HepG2 (cell line): ENCODE measurements at regions not wholly inside any gene's neighbourhood (a gene's known extent, or its start where the extent isn't known, plus 50 kb on each side); places are given as distances from the start of the nearest gene placed in this dataset.

Experiments
- ARNTL ChIP-seq: sonication (generic); formaldehyde crosslinking; IDR thresholded peaks from 2 replicates; pipeline ENCODE4 v1.4.0; 2020; ENCODE audit warnings: mild to moderate bottlenecking, missing genetic modification reagents
- CBX1 ChIP-seq: IDR thresholded peaks from one replicate; pipeline ENCODE4 v1.6.1; 2016; ENCODE audit warnings: antibody characterized with exemption, low read depth
- CREB1 ChIP-seq, 2 experiments: fragments of 450-650 bp in 1 of 2; IDR thresholded peaks; 2 replicates each; pipeline ENCODE4 v1.6.1; 2016 to 2017; ENCODE audit warnings: control low read depth in 1 of 2, mild to moderate bottlenecking in 1 of 2, missing compliant biosample characterization in 1 of 2, missing genetic modification characterization in 1 of 2
- DMAP1 ChIP-seq: IDR thresholded peaks from 2 replicates; pipeline ENCODE4 v1.6.1; 2016
- EHMT2 ChIP-seq: fragments of 200-600 bp; sonication (generic); IDR thresholded peaks from 2 replicates; pipeline ENCODE4 v1.7.0; 2017; ENCODE audit warnings: antibody characterized with exemption, low read depth, low read length, borderline replicate concordance
- ETV6 ChIP-seq: sonication (generic); formaldehyde crosslinking; conservative IDR thresholded peaks from 2 replicates; pipeline ENCODE4 v1.4.0; 2020; ENCODE audit warnings: missing genetic modification reagents
- RBFOX2 ChIP-seq: fragments of 200-400 bp; formaldehyde crosslinking; IDR thresholded peaks from 2 replicates; pipeline ENCODE4 v1.6.1; 2017; ENCODE audit warnings: low read depth, mild to moderate bottlenecking, low read length
- RFX5 ChIP-seq: IDR thresholded peaks from 2 replicates; pipeline ENCODE4 v1.6.1; 2011; ENCODE audit warnings: low read depth, low read length, improper control_type of control experiment
- SMYD3 ChIP-seq: sonication (generic); formaldehyde crosslinking; IDR thresholded peaks from 2 replicates; pipeline ENCODE4 v1.8.1; 2023; ENCODE audit warnings: mild to moderate bottlenecking, missing genetic modification reagents
- ZBTB8A ChIP-seq: sonication (generic); formaldehyde crosslinking; IDR thresholded peaks from 2 replicates; pipeline ENCODE4 v1.4.0; 2020; ENCODE audit warnings: mild to moderate bottlenecking, low read depth, missing genetic modification reagents, borderline replicate concordance
- ZNF382 ChIP-seq: sonication (generic); formaldehyde crosslinking; IDR thresholded peaks from 2 replicates; pipeline ENCODE4 v1.5.0; 2020; ENCODE audit warnings: missing genetic modification reagents, mild to moderate bottlenecking, borderline replicate concordance
- ZNF557 ChIP-seq: sonication (generic); formaldehyde crosslinking; IDR thresholded peaks from 2 replicates; pipeline ENCODE4 v1.4.0; 2020; ENCODE audit warnings: missing genetic modification reagents
- ZNF577 ChIP-seq: sonication (generic); formaldehyde crosslinking; IDR thresholded peaks from 2 replicates; pipeline ENCODE4 v1.4.0; 2020; ENCODE audit warnings: mild to moderate bottlenecking, low read depth, missing genetic modification reagents, borderline replicate concordance
- ZNF782 ChIP-seq: sonication (generic); formaldehyde crosslinking; IDR thresholded peaks from 2 replicates; pipeline ENCODE4 v1.4.0; 2020; ENCODE audit warnings: missing genetic modification reagents, mild to moderate bottlenecking, borderline replicate concordance
- TF ChIP-seq, protein P1 (sequence below): sonication (generic); formaldehyde crosslinking; IDR thresholded peaks from 2 replicates; pipeline ENCODE4 v1.5.1; 2020; ENCODE audit warnings: mild to moderate bottlenecking, missing genetic modification reagents, moderate library complexity
- TF ChIP-seq, protein P2 (sequence below): IDR thresholded peaks from 2 replicates; pipeline ENCODE4 v1.6.1; 2016; ENCODE audit warnings: missing biosample characterization, missing genetic modification reagents, low read depth
- TF ChIP-seq, protein P3 (sequence below): sonication (generic); formaldehyde crosslinking; IDR thresholded peaks from 2 replicates; pipeline ENCODE4 v1.4.0; 2020; ENCODE audit warnings: mild to moderate bottlenecking, missing genetic modification reagents
- TF ChIP-seq, protein P4 (sequence below): sonication (generic); formaldehyde crosslinking; IDR thresholded peaks from 2 replicates; pipeline ENCODE4 v1.4.0; 2020; ENCODE audit warnings: missing genetic modification reagents
- TF ChIP-seq, protein P5 (sequence below): sonication (generic); formaldehyde crosslinking; IDR thresholded peaks from 2 replicates; pipeline ENCODE4 v1.4.0; 2020; ENCODE audit warnings: missing genetic modification reagents, borderline replicate concordance

DNA sequence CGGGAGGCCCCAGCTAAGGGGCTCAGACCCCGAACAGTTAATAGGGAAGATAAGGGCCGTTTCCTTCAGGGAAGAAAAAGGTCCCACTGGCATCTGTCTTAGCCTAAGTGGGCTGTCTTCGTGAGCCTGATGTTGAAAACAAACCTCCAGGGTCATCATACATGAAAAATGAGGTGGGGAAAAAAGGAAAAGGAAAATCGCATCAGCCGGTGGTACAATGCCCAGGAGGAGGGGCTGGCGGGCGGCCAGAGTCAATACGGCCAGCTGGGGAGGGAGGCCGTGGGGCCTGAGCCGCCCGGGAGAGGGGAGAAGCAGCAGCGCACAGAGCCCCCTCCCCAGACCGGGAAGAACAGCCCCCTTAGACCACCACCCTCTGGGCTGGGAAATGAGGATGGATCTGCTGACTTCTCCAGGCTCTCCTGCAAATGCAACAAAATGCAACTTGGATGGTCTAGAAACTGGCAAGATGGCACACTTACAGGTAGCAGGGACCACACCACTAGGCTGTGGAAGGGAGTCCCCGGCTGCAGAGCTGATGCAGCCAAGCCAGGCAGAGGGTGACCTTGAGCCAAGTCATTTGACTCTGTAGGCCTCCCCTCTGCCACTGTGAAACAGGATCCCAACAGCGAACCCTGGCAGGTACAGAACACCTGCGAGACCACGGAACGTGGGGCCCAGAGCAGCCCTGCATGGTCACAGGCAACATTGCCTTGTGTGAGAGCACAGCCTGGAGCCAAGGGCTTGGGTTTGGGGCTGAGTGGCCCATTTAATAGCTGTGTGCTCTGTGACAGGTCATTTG lies 448.5 kb downstream of the SOX9 start (continued):
- TF ChIP-seq ZNF382 (CRISPR knock-in tag) (no peak), ZNF557 (CRISPR knock-in tag) (no peak), ARNTL (no peak), CBX1 (no peak), RBFOX2 (no peak), ZNF782 (CRISPR knock-in tag) (no peak), ZBTB8A (no peak), SMYD3 (CRISPR knock-in tag) (no peak), EHMT2 (no peak), ZNF577 (CRISPR knock-in tag) (no peak), RFX5 (no peak), ETV6 (CRISPR knock-in tag) (no peak), CREB1 (IDR thresholded peaks at IDR 0.05) (no peak), CREB1 (CRISPR knock-in tag; IDR thresholded peaks at IDR 0.05) (no peak), DMAP1 (CRISPR knock-in tag) (no peak)
- TF ChIP-seq, protein P1, sequence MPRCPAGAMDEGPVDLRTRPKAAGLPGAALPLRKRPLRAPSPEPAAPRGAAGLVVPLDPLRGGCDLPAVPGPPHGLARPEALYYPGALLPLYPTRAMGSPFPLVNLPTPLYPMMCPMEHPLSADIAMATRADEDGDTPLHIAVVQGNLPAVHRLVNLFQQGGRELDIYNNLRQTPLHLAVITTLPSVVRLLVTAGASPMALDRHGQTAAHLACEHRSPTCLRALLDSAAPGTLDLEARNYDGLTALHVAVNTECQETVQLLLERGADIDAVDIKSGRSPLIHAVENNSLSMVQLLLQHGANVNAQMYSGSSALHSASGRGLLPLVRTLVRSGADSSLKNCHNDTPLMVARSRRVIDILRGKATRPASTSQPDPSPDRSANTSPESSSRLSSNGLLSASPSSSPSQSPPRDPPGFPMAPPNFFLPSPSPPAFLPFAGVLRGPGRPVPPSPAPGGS (CRISPR knock-in tag): no peak
- TF ChIP-seq, protein P2, sequence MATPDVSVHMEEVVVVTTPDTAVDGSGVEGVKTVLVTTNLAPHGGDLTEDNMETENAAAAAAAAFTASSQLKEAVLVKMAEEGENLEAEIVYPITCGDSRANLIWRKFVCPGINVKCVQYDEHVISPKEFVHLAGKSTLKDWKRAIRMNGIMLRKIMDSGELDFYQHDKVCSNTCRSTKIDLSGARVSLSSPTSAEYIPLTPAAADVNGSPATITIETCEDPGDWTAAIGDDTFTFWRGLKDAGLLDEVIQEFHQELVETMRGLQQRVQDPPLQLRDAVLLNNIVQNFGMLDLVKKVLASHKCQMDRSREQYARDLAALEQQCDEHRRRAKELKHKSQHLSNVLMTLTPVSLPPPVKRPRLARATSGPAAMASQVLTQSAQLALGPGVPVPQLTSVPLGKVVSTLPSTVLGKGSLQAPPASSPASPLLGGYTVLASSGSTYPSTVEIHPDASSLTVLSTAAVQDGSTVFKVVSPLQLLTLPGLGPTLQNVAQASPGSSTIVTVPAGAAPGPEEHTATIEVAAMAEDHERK (CRISPR knock-in tag): no peak
- TF ChIP-seq, protein P3, sequence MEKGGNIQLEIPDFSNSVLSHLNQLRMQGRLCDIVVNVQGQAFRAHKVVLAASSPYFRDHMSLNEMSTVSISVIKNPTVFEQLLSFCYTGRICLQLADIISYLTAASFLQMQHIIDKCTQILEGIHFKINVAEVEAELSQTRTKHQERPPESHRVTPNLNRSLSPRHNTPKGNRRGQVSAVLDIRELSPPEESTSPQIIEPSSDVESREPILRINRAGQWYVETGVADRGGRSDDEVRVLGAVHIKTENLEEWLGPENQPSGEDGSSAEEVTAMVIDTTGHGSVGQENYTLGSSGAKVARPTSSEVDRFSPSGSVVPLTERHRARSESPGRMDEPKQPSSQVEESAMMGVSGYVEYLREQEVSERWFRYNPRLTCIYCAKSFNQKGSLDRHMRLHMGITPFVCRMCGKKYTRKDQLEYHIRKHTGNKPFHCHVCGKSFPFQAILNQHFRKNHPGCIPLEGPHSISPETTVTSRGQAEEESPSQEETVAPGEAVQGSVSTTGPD (CRISPR knock-in tag): no peak
- TF ChIP-seq, protein P4, sequence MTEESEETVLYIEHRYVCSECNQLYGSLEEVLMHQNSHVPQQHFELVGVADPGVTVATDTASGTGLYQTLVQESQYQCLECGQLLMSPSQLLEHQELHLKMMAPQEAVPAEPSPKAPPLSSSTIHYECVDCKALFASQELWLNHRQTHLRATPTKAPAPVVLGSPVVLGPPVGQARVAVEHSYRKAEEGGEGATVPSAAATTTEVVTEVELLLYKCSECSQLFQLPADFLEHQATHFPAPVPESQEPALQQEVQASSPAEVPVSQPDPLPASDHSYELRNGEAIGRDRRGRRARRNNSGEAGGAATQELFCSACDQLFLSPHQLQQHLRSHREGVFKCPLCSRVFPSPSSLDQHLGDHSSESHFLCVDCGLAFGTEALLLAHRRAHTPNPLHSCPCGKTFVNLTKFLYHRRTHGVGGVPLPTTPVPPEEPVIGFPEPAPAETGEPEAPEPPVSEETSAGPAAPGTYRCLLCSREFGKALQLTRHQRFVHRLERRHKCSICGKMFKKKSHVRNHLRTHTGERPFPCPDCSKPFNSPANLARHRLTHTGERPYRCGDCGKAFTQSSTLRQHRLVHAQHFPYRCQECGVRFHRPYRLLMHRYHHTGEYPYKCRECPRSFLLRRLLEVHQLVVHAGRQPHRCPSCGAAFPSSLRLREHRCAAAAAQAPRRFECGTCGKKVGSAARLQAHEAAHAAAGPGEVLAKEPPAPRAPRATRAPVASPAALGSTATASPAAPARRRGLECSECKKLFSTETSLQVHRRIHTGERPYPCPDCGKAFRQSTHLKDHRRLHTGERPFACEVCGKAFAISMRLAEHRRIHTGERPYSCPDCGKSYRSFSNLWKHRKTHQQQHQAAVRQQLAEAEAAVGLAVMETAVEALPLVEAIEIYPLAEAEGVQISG (CRISPR knock-in tag): peak; percentile 50
- TF ChIP-seq, protein P5, sequence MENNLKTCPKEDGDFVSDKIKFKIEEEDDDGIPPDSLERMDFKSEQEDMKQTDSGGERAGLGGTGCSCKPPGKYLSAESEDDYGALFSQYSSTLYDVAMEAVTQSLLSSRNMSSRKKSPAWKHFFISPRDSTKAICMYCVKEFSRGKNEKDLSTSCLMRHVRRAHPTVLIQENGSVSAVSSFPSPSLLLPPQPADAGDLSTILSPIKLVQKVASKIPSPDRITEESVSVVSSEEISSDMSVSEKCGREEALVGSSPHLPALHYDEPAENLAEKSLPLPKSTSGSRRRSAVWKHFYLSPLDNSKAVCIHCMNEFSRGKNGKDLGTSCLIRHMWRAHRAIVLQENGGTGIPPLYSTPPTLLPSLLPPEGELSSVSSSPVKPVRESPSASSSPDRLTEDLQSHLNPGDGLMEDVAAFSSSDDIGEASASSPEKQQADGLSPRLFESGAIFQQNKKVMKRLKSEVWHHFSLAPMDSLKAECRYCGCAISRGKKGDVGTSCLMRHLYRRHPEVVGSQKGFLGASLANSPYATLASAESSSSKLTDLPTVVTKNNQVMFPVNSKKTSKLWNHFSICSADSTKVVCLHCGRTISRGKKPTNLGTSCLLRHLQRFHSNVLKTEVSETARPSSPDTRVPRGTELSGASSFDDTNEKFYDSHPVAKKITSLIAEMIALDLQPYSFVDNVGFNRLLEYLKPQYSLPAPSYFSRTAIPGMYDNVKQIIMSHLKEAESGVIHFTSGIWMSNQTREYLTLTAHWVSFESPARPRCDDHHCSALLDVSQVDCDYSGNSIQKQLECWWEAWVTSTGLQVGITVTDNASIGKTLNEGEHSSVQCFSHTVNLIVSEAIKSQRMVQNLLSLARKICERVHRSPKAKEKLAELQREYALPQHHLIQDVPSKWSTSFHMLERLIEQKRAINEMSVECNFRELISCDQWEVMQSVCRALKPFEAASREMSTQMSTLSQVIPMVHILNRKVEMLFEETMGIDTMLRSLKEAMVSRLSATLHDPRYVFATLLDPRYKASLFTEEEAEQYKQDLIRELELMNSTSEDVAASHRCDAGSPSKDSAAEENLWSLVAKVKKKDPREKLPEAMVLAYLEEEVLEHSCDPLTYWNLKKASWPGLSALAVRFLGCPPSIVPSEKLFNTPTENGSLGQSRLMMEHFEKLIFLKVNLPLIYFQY (CRISPR knock-in tag): no peak
